ENCODE measurements at regions not wholly inside any gene's neighbourhood (a gene's known extent, or its start where the extent isn't known, plus 50 kb on each side); places are given as distances from the start of the nearest gene placed in this dataset.

GRCh38 chr6:78688668-78689067 is 178.7 kb upstream of the IRAK1BP1 start:
- TF ChIP-seq, protein P1, sequence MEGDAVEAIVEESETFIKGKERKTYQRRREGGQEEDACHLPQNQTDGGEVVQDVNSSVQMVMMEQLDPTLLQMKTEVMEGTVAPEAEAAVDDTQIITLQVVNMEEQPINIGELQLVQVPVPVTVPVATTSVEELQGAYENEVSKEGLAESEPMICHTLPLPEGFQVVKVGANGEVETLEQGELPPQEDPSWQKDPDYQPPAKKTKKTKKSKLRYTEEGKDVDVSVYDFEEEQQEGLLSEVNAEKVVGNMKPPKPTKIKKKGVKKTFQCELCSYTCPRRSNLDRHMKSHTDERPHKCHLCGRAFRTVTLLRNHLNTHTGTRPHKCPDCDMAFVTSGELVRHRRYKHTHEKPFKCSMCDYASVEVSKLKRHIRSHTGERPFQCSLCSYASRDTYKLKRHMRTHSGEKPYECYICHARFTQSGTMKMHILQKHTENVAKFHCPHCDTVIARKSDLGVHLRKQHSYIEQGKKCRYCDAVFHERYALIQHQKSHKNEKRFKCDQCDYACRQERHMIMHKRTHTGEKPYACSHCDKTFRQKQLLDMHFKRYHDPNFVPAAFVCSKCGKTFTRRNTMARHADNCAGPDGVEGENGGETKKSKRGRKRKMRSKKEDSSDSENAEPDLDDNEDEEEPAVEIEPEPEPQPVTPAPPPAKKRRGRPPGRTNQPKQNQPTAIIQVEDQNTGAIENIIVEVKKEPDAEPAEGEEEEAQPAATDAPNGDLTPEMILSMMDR (conservative IDR thresholded peaks at IDR 0.05; ENCODE audit: low read depth in 2 of 2): no peak
- TF ChIP-seq POLR2AphosphoS5 (IDR thresholded peaks at IDR 0.05; ENCODE audit: low read depth) (no peak), EZH2 (IDR thresholded peaks at IDR 0.05; ENCODE audit: low read depth, unreplicated experiment) (no peak), EZH2phosphoT487 (IDR thresholded peaks at IDR 0.05; ENCODE audit: unreplicated experiment) (no peak), ZNF114 (CRISPR knock-in tag; IDR thresholded peaks at IDR 0.05) (no peak), CREB1 (CRISPR knock-in tag; IDR thresholded peaks at IDR 0.05; ENCODE audit: low read depth) (no peak), JUNB (IDR thresholded peaks at IDR 0.05; ENCODE audit: unreplicated experiment) (no peak)
- TF ChIP-seq, protein P2, sequence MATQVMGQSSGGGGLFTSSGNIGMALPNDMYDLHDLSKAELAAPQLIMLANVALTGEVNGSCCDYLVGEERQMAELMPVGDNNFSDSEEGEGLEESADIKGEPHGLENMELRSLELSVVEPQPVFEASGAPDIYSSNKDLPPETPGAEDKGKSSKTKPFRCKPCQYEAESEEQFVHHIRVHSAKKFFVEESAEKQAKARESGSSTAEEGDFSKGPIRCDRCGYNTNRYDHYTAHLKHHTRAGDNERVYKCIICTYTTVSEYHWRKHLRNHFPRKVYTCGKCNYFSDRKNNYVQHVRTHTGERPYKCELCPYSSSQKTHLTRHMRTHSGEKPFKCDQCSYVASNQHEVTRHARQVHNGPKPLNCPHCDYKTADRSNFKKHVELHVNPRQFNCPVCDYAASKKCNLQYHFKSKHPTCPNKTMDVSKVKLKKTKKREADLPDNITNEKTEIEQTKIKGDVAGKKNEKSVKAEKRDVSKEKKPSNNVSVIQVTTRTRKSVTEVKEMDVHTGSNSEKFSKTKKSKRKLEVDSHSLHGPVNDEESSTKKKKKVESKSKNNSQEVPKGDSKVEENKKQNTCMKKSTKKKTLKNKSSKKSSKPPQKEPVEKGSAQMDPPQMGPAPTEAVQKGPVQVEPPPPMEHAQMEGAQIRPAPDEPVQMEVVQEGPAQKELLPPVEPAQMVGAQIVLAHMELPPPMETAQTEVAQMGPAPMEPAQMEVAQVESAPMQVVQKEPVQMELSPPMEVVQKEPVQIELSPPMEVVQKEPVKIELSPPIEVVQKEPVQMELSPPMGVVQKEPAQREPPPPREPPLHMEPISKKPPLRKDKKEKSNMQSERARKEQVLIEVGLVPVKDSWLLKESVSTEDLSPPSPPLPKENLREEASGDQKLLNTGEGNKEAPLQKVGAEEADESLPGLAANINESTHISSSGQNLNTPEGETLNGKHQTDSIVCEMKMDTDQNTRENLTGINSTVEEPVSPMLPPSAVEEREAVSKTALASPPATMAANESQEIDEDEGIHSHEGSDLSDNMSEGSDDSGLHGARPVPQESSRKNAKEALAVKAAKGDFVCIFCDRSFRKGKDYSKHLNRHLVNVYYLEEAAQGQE (IDR thresholded peaks at IDR 0.05; ENCODE audit: unreplicated experiment): no peak

Measured in GM23338 (cell line).